Spleen (tissue), 7 donors: ENCODE measurements at regions not wholly inside any gene's neighbourhood (a gene's known extent, or its start where the extent isn't known, plus 50 kb on each side); places are given as distances from the start of the nearest gene placed in this dataset.

Experiments
- POLR2AphosphoS5 ChIP-seq, 3 donors: sonication (generic); formaldehyde crosslinking; IDR thresholded peaks; one replicate each; pipeline ENCODE4 v1.5.1; 2017; ENCODE audit warnings: antibody characterized with exemption in 3 of 3
- TF ChIP-seq, protein P1 (sequence below), 11 experiments: fragments of 200-600 bp in 7 of 11; fragments of 450-650 bp in 4 of 11; sonication (generic) in 4 of 11; IDR thresholded peaks in 8 of 11; conservative IDR thresholded peaks in 3 of 11; 1 replicate in 7 of 11; 2 replicates in 4 of 11; pipeline versions ENCODE4 v1.4.0 to v1.8.0; 2016 to 2021; ENCODE audit warnings: antibody characterized with exemption in 11 of 11, inconsistent platforms in 4 of 11, mild to moderate bottlenecking in 1 of 11
- donor health status: DM: no; HTN: no; CAD: no; lungs with moderate emphysema.
- donor health status: DM: no; HTN: no; CAD: no.
- donor health status: DM: no; HTN: no; CAD: no.

DNA sequence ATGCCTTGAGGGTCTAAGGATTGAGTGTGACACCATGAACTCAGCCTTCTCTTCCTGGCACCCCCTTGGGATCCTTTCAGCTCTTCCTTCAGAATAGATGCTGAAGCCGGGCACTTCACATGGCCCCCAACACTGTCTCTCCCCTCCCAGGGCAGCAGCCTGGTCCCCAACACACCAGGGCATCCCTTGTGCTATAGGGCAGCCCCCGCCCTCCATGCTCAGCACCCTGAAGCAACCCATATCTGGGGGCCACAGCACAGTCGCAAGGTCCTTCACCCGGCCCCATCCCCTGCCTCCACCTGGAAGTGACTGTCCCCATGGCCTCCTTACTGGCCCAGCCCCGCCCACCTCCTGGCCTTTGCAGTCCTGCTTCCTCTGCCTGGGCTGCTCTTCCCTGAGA is 143.1 kb downstream of the C16orf95 start:
- no peak for TF ChIP-seq POLR2AphosphoS5 (IDR thresholded peaks at IDR 0.05)
- TF ChIP-seq, protein P1, sequence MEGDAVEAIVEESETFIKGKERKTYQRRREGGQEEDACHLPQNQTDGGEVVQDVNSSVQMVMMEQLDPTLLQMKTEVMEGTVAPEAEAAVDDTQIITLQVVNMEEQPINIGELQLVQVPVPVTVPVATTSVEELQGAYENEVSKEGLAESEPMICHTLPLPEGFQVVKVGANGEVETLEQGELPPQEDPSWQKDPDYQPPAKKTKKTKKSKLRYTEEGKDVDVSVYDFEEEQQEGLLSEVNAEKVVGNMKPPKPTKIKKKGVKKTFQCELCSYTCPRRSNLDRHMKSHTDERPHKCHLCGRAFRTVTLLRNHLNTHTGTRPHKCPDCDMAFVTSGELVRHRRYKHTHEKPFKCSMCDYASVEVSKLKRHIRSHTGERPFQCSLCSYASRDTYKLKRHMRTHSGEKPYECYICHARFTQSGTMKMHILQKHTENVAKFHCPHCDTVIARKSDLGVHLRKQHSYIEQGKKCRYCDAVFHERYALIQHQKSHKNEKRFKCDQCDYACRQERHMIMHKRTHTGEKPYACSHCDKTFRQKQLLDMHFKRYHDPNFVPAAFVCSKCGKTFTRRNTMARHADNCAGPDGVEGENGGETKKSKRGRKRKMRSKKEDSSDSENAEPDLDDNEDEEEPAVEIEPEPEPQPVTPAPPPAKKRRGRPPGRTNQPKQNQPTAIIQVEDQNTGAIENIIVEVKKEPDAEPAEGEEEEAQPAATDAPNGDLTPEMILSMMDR (IDR thresholded peaks at IDR 0.05 in 8 of 11, conservative IDR thresholded peaks at IDR 0.05 in 3 of 11), result no peak
